Heart left ventricle (tissue), 16 donors: ENCODE measurements at regions not wholly inside any gene's neighbourhood (a gene's known extent, or its start where the extent isn't known, plus 50 kb on each side); places are given as distances from the start of the nearest gene placed in this dataset.
A peak's percentile ranks its signal among the peaks of the same experiment; 100 is the strongest.
"Not testable (repeated sequence)": the region's sequence is repeated elsewhere in the genome, so short reads cannot be mapped to it uniquely, and the experiment has no call there.

Source experiments
- ATAC-seq, 4 donors: fragments of 200-7000 bp; cut with Tn5 transposase; one replicate each; pipeline ENCODE4 v1.9.1; 2020 to 2022; ENCODE audit warnings: moderate library complexity in 4 of 4, mild to moderate bottlenecking in 3 of 4, moderate number of reproducible peaks in 1 of 4
- DNase-seq, 5 donors: peaks; one replicate each; pipeline ENCODE4 v3.0.0-alpha.2; 2020
- H3K27ac ChIP-seq, 12 donors: fragments of 200-600 bp; sonication (generic) in 4 of 12; one replicate each; pipeline versions ENCODE4 v1.5.0 to v1.8.0; 2016 to 2022; ENCODE audit warnings: mild to moderate bottlenecking in 2 of 12
- H3K27me3 ChIP-seq, 9 donors: fragments of 200-600 bp; sonication (generic) in 2 of 9; one replicate each; pipeline versions ENCODE4 v1.5.1 to v1.8.0; 2016 to 2022; ENCODE audit warnings: mild to moderate bottlenecking in 3 of 9
- H3K36me3 ChIP-seq, 9 donors: fragments of 200-600 bp; sonication (generic) in 2 of 9; one replicate each; pipeline versions ENCODE4 v1.5.0 to v1.8.0; 2018 to 2022; ENCODE audit warnings: mild to moderate bottlenecking in 2 of 9
- H3K4me1 ChIP-seq, 12 donors: fragments of 200-600 bp; sonication (generic) in 4 of 12; one replicate each; pipeline versions ENCODE4 v1.5.0 to v1.8.0; 2016 to 2022; ENCODE audit warnings: mild to moderate bottlenecking in 3 of 12
- H3K4me3 ChIP-seq, 12 donors: fragments of 200-600 bp; sonication (generic) in 4 of 12; one replicate each; pipeline versions ENCODE4 v1.5.0 to v1.8.0; 2017 to 2022; ENCODE audit warnings: mild to moderate bottlenecking in 9 of 12, moderate library complexity in 4 of 12
- H3K9me3 ChIP-seq, 12 donors: fragments of 200-600 bp; sonication (generic) in 4 of 12; one replicate each; pipeline versions ENCODE4 v1.5.0 to v1.8.0; 2016 to 2022; ENCODE audit warnings: mild to moderate bottlenecking in 1 of 12
- CTCF ChIP-seq, 12 donors: fragments of 200-600 bp; sonication (generic) in 4 of 12; IDR thresholded peaks; one replicate each; pipeline versions ENCODE4 v1.5.0 to v1.8.0; 2018 to 2022; ENCODE audit warnings: antibody characterized with exemption in 12 of 12, mild to moderate bottlenecking in 5 of 12
- POLR2A ChIP-seq, 2 donors: fragments of 450-650 bp; IDR thresholded peaks; one replicate each; pipeline ENCODE4 v1.6.1; 2017; ENCODE audit warnings: antibody characterized with exemption in 2 of 2, mild to moderate bottlenecking in 2 of 2, moderate library complexity in 2 of 2
- WGBS, 4 donors: extraction: QIAGEN DNeasy Blood & Tissue Kit in 2 of 4; methylation state at CpG; one replicate each; pipeline versions ENCODE4 v1.1.5 to v1.1.7; 2013 to 2018; 5-methylcytosine and 5-hydroxymethylcytosine counted together
- intact Hi-C, 10 donors: fragments of 100-400 bp; cut with DNase I; formaldehyde crosslinking; loops; one replicate each; pipeline versions ENCODE4 v1.11.1 to v1.14.2; 2022
- donor health status: ischemic (EF 13 %, LVEDD 7.1; RV severe dilation, severe dysfunction).
- donor health status: healthy with polysubstance abuse.
- donor health status: DM: no; HTN: yes; CAD: no.
- donor health status: DM: no; HTN: no; CAD: no.
- donor health status: ischemic (EF 25% LVEDD 6.9; RV normal size, moderate dysfunction).
- donor health status: ischemic (EF 25% LVEDD 5.7; RV mildly dilated, moderate dysfunction).
- donor health status: healthy.
- donor health status: DM: yes; HTN: yes; CAD: no.
- donor health status: ischemic (EF 35%, LVEDD 5.7; RV mildly dilated, moderate dysfunction).
- donor health status: nonischemic (EF 11% LVEDD 7.7; RV severe dilation, severe dysfunction).
- donor health status: DM: yes; HTN: yes; CAD: no.
- donor health status: PGD.
- donor health status: ischemic (EF 29% LVEDD 5.4; RV normal size, mild dysfunction).
- donor health status: nonischemic (EF 23%, LVEDD 6.1; RV moderate dilation, normal function).

GRCh38 chr2:121837591-121837990, 82.1 kb downstream of the TSN start:
- no peaks in the 10 kb centered on the region for H3K36me3 ChIP-seq
- intact Hi-C loops: no loop called here
- H3K9me3 ChIP-seq: no peaks in the 10 kb centered on the region
- peak overlapping the region in 2 of 12 donors; percentile 9 to 33 for H3K27ac ChIP-seq
- no peak overlapping the region for H3K4me3 ChIP-seq
- peaks cover 0 to 18% (median 5%) of the 10 kb centered on the region in 12 donors for H3K4me1 ChIP-seq
- no peaks in the 10 kb centered on the region for H3K27me3 ChIP-seq
- peak in 3 of 4 donors; percentile 38 to 42 (median 41) for ATAC-seq
- TF ChIP-seq POLR2A (IDR thresholded peaks at IDR 0.05): no peak
- no peak for TF ChIP-seq CTCF (IDR thresholded peaks at IDR 0.05)
- 74 to 84% (median 78%) methylated on average over 3 of the region's 3 CpGs for WGBS, 4 donors
- DNase-seq: peak in 1 of 5 donors; percentile 44

DNA sequence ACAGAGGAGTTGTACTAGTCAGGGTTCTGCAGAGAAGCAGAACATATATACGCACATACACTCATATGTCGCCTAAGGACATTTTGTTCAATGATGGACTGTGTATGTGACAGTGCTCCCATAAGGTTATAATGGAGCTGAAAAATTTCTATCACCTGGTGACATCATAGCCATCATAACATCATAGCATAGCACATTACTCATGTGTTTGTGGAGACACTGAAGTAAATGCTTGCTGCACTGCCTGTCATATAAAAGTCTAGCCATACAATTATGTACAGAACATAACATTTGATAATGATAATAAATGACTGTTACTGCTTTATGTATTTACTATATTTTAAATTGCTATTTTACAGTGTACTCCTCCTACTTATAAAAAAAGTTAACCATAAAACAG, 83.1 kb downstream of the TSN start:
- Histone ChIP-seq H3K36me3 (no peaks in the 10 kb centered on the region), H3K27ac (no peak overlapping the region), H3K27me3 (no peaks in the 10 kb centered on the region), H3K4me1 (peaks cover 0 to 14% (median 5%) of the 10 kb centered on the region in 12 donors), H3K4me3 (no peak overlapping the region), H3K9me3 (no peaks in the 10 kb centered on the region)
- DNase-seq (no peak), ATAC-seq (no peak)
- TF ChIP-seq CTCF (IDR thresholded peaks at IDR 0.05): no peak
- TF ChIP-seq POLR2A (IDR thresholded peaks at IDR 0.05): no peak
- WGBS, 4 donors: 97 to 100% (median 98%) methylated on average over 2 of the region's 2 CpGs
- intact Hi-C loops: no loop called here

DNA sequence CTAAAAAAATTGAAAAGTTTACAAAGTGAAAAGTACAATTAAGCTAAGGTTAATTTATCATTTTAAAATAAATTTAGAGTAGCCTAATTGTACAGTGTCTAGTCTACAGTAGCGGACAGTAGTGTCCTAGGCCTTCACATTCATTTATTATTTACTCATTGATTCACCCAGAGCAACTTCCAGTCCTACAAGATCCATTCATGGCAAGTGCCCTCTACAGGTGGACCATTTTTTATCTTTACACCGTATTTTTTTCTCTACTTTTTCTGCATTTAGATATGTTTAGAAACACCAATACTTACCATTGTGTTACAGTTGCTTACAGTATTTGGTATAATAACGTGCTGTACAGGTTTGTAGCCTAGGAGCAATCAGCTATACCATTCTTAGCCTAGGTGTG, 84.1 kb downstream of the TSN start:
- intact Hi-C loops: no loop called here
- no peak for ATAC-seq
- Histone ChIP-seq H3K4me1 (peaks cover 0 to 14% (median 5%) of the 10 kb centered on the region in 12 donors), H3K27ac (no peak overlapping the region), H3K27me3 (no peaks in the 10 kb centered on the region), H3K9me3 (no peaks in the 10 kb centered on the region), H3K36me3 (no peaks in the 10 kb centered on the region), H3K4me3 (no peak overlapping the region)
- WGBS, 4 donors: 89 to 94% (median 91%) methylated on average over 3 of the region's 3 CpGs
- TF ChIP-seq CTCF (IDR thresholded peaks at IDR 0.05): no peak
- no peak for TF ChIP-seq POLR2A (IDR thresholded peaks at IDR 0.05)
- no peak for DNase-seq

- intact Hi-C loops: no loop called here
- DNase-seq (no peak), ATAC-seq (no peak)
- Histone ChIP-seq H3K4me3 (no peak overlapping the region), H3K9me3 (no peaks in the 10 kb centered on the region), H3K27ac (no peak overlapping the region), H3K27me3 (no peaks in the 10 kb centered on the region), H3K4me1 (no peaks in the 10 kb centered on the region), H3K36me3 (no peaks in the 10 kb centered on the region)
- TF ChIP-seq POLR2A (IDR thresholded peaks at IDR 0.05) (no peak), CTCF (IDR thresholded peaks at IDR 0.05) (no peak)
- 71 to 75% (median 73%) methylated on average over 2 of the region's 2 CpGs for WGBS, 4 donors
Observed at GRCh38 chr2:121849236-121849635, 93.8 kb downstream of the TSN start.

GRCh38 chr2:121853149-121853548, 97.7 kb downstream of the TSN start:
- ATAC-seq, DNase-seq, H3K27me3 ChIP-seq, H3K27ac ChIP-seq, H3K4me3 ChIP-seq, H3K9me3 ChIP-seq, H3K36me3 ChIP-seq, intact Hi-C loops: not testable (repeated sequence)
- peaks cover 0 to 15% (median 7%) of the 10 kb centered on the region in 12 donors for H3K4me1 ChIP-seq
- 88 to 100% (median 94%) methylated on average over 1 of the region's 1 CpG for WGBS, 4 donors
